Spleen (tissue), 11 donors: ENCODE measurements at regions not wholly inside any gene's neighbourhood (a gene's known extent, or its start where the extent isn't known, plus 50 kb on each side); places are given as distances from the start of the nearest gene placed in this dataset.

ENCODE experiments used
- DNase-seq: peaks from one replicate; pipeline ENCODE4 v3.0.0-alpha.2; 2020
- H3K27ac ChIP-seq, 8 donors: fragments of 200-600 bp; sonication (generic) in 7 of 8; 1 replicate in 4 of 8; 2 replicates in 4 of 8; pipeline versions ENCODE4 v1.5.0 to v1.8.0; 2016 to 2021; ENCODE audit warnings: inconsistent platforms in 4 of 8, mild to moderate bottlenecking in 4 of 8, moderate library complexity in 1 of 8
- H3K27me3 ChIP-seq, 7 donors: fragments of 200-600 bp; sonication (generic) in 6 of 7; replicated peaks in 1 of 7; 1 replicate in 4 of 7; 2 replicates in 3 of 7; pipeline versions ENCODE4 v1.5.0 to v1.8.0; 2016 to 2021; ENCODE audit warnings: inconsistent platforms in 3 of 7, mild to moderate bottlenecking in 1 of 7
- H3K36me3 ChIP-seq, 6 donors: fragments of 200-600 bp; sonication (generic) in 5 of 6; 1 replicate in 4 of 6; 2 replicates in 2 of 6; pipeline versions ENCODE4 v1.5.0 to v1.8.0; 2016 to 2021; ENCODE audit warnings: inconsistent platforms in 2 of 6
- H3K4me1 ChIP-seq, 6 donors: fragments of 200-600 bp; sonication (generic) in 5 of 6; 1 replicate in 3 of 6; 2 replicates in 3 of 6; pipeline versions ENCODE4 v1.5.0 to v1.8.0; 2016 to 2021; ENCODE audit warnings: inconsistent platforms in 3 of 6
- H3K4me3 ChIP-seq, 8 donors: fragments of 200-600 bp; sonication (generic) in 7 of 8; 1 replicate in 4 of 8; 2 replicates in 4 of 8; pipeline versions ENCODE4 v1.5.0 to v1.8.0; 2016 to 2021; ENCODE audit warnings: inconsistent platforms in 4 of 8, mild to moderate bottlenecking in 4 of 8, moderate library complexity in 2 of 8
- H3K9me3 ChIP-seq, 8 donors: fragments of 200-600 bp; sonication (generic) in 7 of 8; 1 replicate in 4 of 8; 2 replicates in 4 of 8; pipeline versions ENCODE4 v1.5.0 to v1.8.0; 2016 to 2021; ENCODE audit warnings: inconsistent platforms in 4 of 8
- CTCF ChIP-seq, 11 experiments: fragments of 200-600 bp in 7 of 11; fragments of 450-650 bp in 4 of 11; sonication (generic) in 4 of 11; IDR thresholded peaks in 8 of 11; conservative IDR thresholded peaks in 3 of 11; 1 replicate in 7 of 11; 2 replicates in 4 of 11; pipeline versions ENCODE4 v1.4.0 to v1.8.0; 2016 to 2021; ENCODE audit warnings: antibody characterized with exemption in 11 of 11, inconsistent platforms in 4 of 11, mild to moderate bottlenecking in 1 of 11
- POLR2A ChIP-seq, 3 donors: fragments of 450-650 bp; IDR thresholded peaks; one replicate each; pipeline ENCODE4 v1.5.1; 2017; ENCODE audit warnings: antibody characterized with exemption in 3 of 3, mild to moderate bottlenecking in 1 of 3
- POLR2AphosphoS5 ChIP-seq, 3 donors: sonication (generic); formaldehyde crosslinking; IDR thresholded peaks; one replicate each; pipeline ENCODE4 v1.5.1; 2017; ENCODE audit warnings: antibody characterized with exemption in 3 of 3
- WGBS, 5 donors: extraction: QIAGEN DNeasy Blood & Tissue Kit in 3 of 5; methylation state at CpG; one replicate each; pipeline versions ENCODE4 v1.1.5 to v1.1.7; 2013 to 2018; 5-methylcytosine and 5-hydroxymethylcytosine counted together
- intact Hi-C: fragments of 100-400 bp; cut with DNase I; formaldehyde crosslinking; loops from one replicate; pipeline ENCODE4 v1.15.0; 2023; ENCODE audit warnings: low total_unique reads
- donor health status: healthy with polysubstance abuse.
- donor health status: DM: no; HTN: no; CAD: no; lungs with moderate emphysema.
- donor health status: DM: no; HTN: no; CAD: no.
- donor health status: Bipolar disorder and iron deficiency.
- donor health status: healthy.
- donor health status: DM: no; HTN: no; CAD: no.
- donor health status: DM: yes; HTN: yes; CAD: no.

GRCh38 chr6:113558966-113559365, 298.2 kb upstream of the MARCKS start:
- H3K4me3 ChIP-seq = no peak overlapping the region
- peak overlapping the region in 7 of 8 donors; percentile 4 to 58 (median 28) for H3K27ac ChIP-seq
- TF ChIP-seq POLR2AphosphoS5 (IDR thresholded peaks at IDR 0.05) (no peak), POLR2A (IDR thresholded peaks at IDR 0.05) (no peak), CTCF (IDR thresholded peaks at IDR 0.05 in 8 of 11, conservative IDR thresholded peaks at IDR 0.05 in 3 of 11) (no peak)
- H3K9me3 ChIP-seq = no peaks in the 10 kb centered on the region
- H3K4me1 ChIP-seq = peaks cover 0 to 9% (median 0%) of the 10 kb centered on the region in 6 donors
- intact Hi-C loops = no loop called here
- H3K27me3 ChIP-seq = no peaks in the 10 kb centered on the region
- no peaks in the 10 kb centered on the region for H3K36me3 ChIP-seq
- DNase-seq = no peak

GRCh38 chr6:113560376-113560775, 296.8 kb upstream of the MARCKS start:
- WGBS, 5 donors = 94 to 97% (median 97%) methylated on average over 1 of the region's 1 CpG
- intact Hi-C loops = no loop called here
- Histone ChIP-seq H3K36me3 (no peaks in the 10 kb centered on the region), H3K4me3 (no peak overlapping the region), H3K4me1 (peaks cover 0 to 20% (median 9%) of the 10 kb centered on the region in 6 donors), H3K27ac (peak overlapping the region in 1 of 8 donors; percentile 58), H3K27me3 (no peaks in the 10 kb centered on the region), H3K9me3 (no peaks in the 10 kb centered on the region)
- no peak for TF ChIP-seq CTCF (IDR thresholded peaks at IDR 0.05 in 8 of 11, conservative IDR thresholded peaks at IDR 0.05 in 3 of 11)
- no peak for TF ChIP-seq POLR2A (IDR thresholded peaks at IDR 0.05)
- TF ChIP-seq POLR2AphosphoS5 (IDR thresholded peaks at IDR 0.05) = no peak
- DNase-seq = no peak

- H3K4me3 ChIP-seq = no peak overlapping the region
- no peak overlapping the region for H3K27ac ChIP-seq
- TF ChIP-seq POLR2A (IDR thresholded peaks at IDR 0.05) = no peak
- TF ChIP-seq CTCF (IDR thresholded peaks at IDR 0.05 in 8 of 11, conservative IDR thresholded peaks at IDR 0.05 in 3 of 11) = no peak
- no peak for TF ChIP-seq POLR2AphosphoS5 (IDR thresholded peaks at IDR 0.05)
- peaks cover 0 to 20% (median 9%) of the 10 kb centered on the region in 6 donors for H3K4me1 ChIP-seq
- intact Hi-C loops = no loop called here
- no peaks in the 10 kb centered on the region for H3K36me3 ChIP-seq
- no peak for DNase-seq
- H3K27me3 ChIP-seq = no peaks in the 10 kb centered on the region
- no peaks in the 10 kb centered on the region for H3K9me3 ChIP-seq
Observed at GRCh38 chr6:113560908-113561307, 296.2 kb upstream of the MARCKS start.

GRCh38 chr6:113562248-113562647, 294.9 kb upstream of the MARCKS start:
- TF ChIP-seq POLR2A (IDR thresholded peaks at IDR 0.05) (no peak), POLR2AphosphoS5 (IDR thresholded peaks at IDR 0.05) (no peak), CTCF (IDR thresholded peaks at IDR 0.05 in 8 of 11, conservative IDR thresholded peaks at IDR 0.05 in 3 of 11) (no peak)
- no peak for DNase-seq
- H3K27me3 ChIP-seq = no peaks in the 10 kb centered on the region
- 73 to 87% (median 77%) methylated on average over 2 of the region's 2 CpGs for WGBS, 5 donors
- H3K27ac ChIP-seq = no peak overlapping the region
- H3K4me1 ChIP-seq = peaks cover 0 to 20% (median 9%) of the 10 kb centered on the region in 6 donors
- H3K9me3 ChIP-seq = no peaks in the 10 kb centered on the region
- H3K4me3 ChIP-seq = no peak overlapping the region
- no peaks in the 10 kb centered on the region for H3K36me3 ChIP-seq
- intact Hi-C loops = no loop called here
